Adrenal gland (tissue), 9 donors: ENCODE measurements at regions not wholly inside any gene's neighbourhood (a gene's known extent, or its start where the extent isn't known, plus 50 kb on each side); places are given as distances from the start of the nearest gene placed in this dataset.

ENCODE experiments used
- DNase-seq, 7 donors: peaks; one replicate each; pipeline ENCODE4 v3.0.0-alpha.2; 2019 to 2020
- H3K27ac ChIP-seq, 5 donors: fragments of 200-600 bp; sonication (generic) in 4 of 5; 1 replicate in 3 of 5; 2 replicates in 2 of 5; pipeline versions ENCODE4 v1.5.1 to v1.8.0; 2016 to 2020; ENCODE audit warnings: mild to moderate bottlenecking in 1 of 5
- H3K27me3 ChIP-seq: fragments of 200-600 bp; 2 replicates; pipeline ENCODE4 v1.8.0; 2021
- H3K36me3 ChIP-seq, 2 donors: fragments of 200-600 bp; replicated peaks in 1 of 2; 1 replicate in 1 of 2; 2 replicates in 1 of 2; pipeline versions ENCODE4 v1.5.1 to v1.8.0; 2018 to 2022
- H3K4me1 ChIP-seq, 2 donors: fragments of 200-600 bp; replicated peaks in 1 of 2; 1 replicate in 1 of 2; 2 replicates in 1 of 2; pipeline versions ENCODE4 v1.5.1 to v1.8.0; 2018 to 2021
- H3K4me3 ChIP-seq, 4 donors: fragments of 200-600 bp; sonication (generic) in 3 of 4; one replicate each; pipeline ENCODE4 v1.5.1; 2016 to 2018
- H3K9me3 ChIP-seq, 3 donors: fragments of 200-600 bp; sonication (generic) in 1 of 3; replicated peaks in 1 of 3; 1 replicate in 2 of 3; 2 replicates in 1 of 3; pipeline versions ENCODE4 v1.5.1 to v1.8.0; 2016 to 2021
- POLR2A ChIP-seq, 2 donors: fragments of 450-650 bp; IDR thresholded peaks; one replicate each; pipeline ENCODE4 v1.6.1; 2017; ENCODE audit warnings: antibody characterized with exemption in 2 of 2, mild to moderate bottlenecking in 2 of 2, moderate library complexity in 1 of 2
- WGBS, 4 donors: extraction: QIAGEN DNeasy Blood & Tissue Kit in 2 of 4; methylation state at CpG; one replicate each; pipeline versions ENCODE4 v1.1.5 to v1.1.7; 2013 to 2017; 5-methylcytosine and 5-hydroxymethylcytosine counted together
- intact Hi-C, 2 donors: fragments of 100-400 bp; cut with DNase I; formaldehyde crosslinking; loops; one replicate each; pipeline versions ENCODE4 v1.14.1 to v1.15.0; 2022 to 2023
- TF ChIP-seq, protein P1 (sequence below), 6 experiments: fragments of 450-650 bp in 4 of 6; fragments of 200-600 bp in 2 of 6; sonication (generic) in 1 of 6; IDR thresholded peaks; 1 replicate in 5 of 6; 2 replicates in 1 of 6; pipeline versions ENCODE4 v1.5.1 to v1.8.0; 2016 to 2021; ENCODE audit warnings: antibody characterized with exemption in 6 of 6, mild to moderate bottlenecking in 2 of 6, moderate library complexity in 1 of 6
- donor health status: healthy with polysubstance abuse.
- donor health status: Bipolar disorder and iron deficiency.
- donor health status: DM: yes; HTN: yes; CAD: no.
- donor health status: DM: no; HTN: no; CAD: no.
- donor health status: DM: no; HTN: no; CAD: no.

DNA sequence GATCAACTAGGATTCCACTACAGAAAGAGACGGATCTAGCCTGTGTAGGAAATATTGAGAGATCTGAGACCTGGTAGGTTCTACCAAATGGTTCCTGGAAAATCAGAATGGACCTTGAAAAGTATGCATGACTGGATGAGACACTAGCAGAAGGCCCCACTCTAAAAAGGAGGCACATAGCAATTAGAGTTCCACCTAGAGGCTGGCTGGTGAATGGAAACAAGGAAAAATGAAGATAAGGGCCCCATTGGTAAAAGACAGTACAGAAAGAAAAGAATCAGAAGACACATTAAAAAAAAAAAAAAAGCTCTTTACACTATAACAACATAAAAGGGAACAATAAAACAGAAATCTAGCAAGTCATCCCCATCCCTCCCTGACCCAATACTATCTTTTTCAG lies 518.5 kb downstream of the NR2F1-AS1 start:
- Histone ChIP-seq H3K9me3 (no peaks in the 10 kb centered on the region), H3K4me1 (no peaks in the 10 kb centered on the region), H3K36me3 (no peaks in the 10 kb centered on the region), H3K4me3 (no peak overlapping the region), H3K27ac (no peak overlapping the region), H3K27me3 (no peaks in the 10 kb centered on the region)
- intact Hi-C loops, result no loop called here
- TF ChIP-seq, protein P1, sequence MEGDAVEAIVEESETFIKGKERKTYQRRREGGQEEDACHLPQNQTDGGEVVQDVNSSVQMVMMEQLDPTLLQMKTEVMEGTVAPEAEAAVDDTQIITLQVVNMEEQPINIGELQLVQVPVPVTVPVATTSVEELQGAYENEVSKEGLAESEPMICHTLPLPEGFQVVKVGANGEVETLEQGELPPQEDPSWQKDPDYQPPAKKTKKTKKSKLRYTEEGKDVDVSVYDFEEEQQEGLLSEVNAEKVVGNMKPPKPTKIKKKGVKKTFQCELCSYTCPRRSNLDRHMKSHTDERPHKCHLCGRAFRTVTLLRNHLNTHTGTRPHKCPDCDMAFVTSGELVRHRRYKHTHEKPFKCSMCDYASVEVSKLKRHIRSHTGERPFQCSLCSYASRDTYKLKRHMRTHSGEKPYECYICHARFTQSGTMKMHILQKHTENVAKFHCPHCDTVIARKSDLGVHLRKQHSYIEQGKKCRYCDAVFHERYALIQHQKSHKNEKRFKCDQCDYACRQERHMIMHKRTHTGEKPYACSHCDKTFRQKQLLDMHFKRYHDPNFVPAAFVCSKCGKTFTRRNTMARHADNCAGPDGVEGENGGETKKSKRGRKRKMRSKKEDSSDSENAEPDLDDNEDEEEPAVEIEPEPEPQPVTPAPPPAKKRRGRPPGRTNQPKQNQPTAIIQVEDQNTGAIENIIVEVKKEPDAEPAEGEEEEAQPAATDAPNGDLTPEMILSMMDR (IDR thresholded peaks at IDR 0.05), result no peak
- TF ChIP-seq POLR2A (IDR thresholded peaks at IDR 0.05), result no peak
- no peak for DNase-seq
- 93 to 100% (median 95%) methylated on average over 1 of the region's 1 CpG for WGBS, 4 donors

- DNase-seq, result no peak
- H3K27me3 ChIP-seq, result no peaks in the 10 kb centered on the region
- H3K4me1 ChIP-seq, result no peaks in the 10 kb centered on the region
- no peak overlapping the region for H3K27ac ChIP-seq
- no peaks in the 10 kb centered on the region for H3K9me3 ChIP-seq
- H3K4me3 ChIP-seq, result no peak overlapping the region
- no peaks in the 10 kb centered on the region for H3K36me3 ChIP-seq
- TF ChIP-seq, protein P1 (IDR thresholded peaks at IDR 0.05), result no peak
- no peak for TF ChIP-seq POLR2A (IDR thresholded peaks at IDR 0.05)
- intact Hi-C loops, result no loop called here
Observed at GRCh38 chr5:93058309-93058708, 522.7 kb downstream of the NR2F1-AS1 start.

GRCh38 chr5:93057311-93057710 lies 523.7 kb downstream of the NR2F1-AS1 start:
- H3K4me1 ChIP-seq, result no peaks in the 10 kb centered on the region
- intact Hi-C loops, result no loop called here
- 43 to 67% (median 53%) methylated on average over 2 of the region's 2 CpGs for WGBS, 4 donors
- no peak overlapping the region for H3K4me3 ChIP-seq
- DNase-seq, result no peak
- no peaks in the 10 kb centered on the region for H3K27me3 ChIP-seq
- no peak overlapping the region for H3K27ac ChIP-seq
- H3K9me3 ChIP-seq, result no peaks in the 10 kb centered on the region
- TF ChIP-seq, protein P1 (IDR thresholded peaks at IDR 0.05), result no peak
- no peak for TF ChIP-seq POLR2A (IDR thresholded peaks at IDR 0.05)
- H3K36me3 ChIP-seq, result no peaks in the 10 kb centered on the region

- intact Hi-C loops, result no loop called here
- Histone ChIP-seq H3K36me3 (no peaks in the 10 kb centered on the region), H3K9me3 (no peaks in the 10 kb centered on the region), H3K27ac (no peak overlapping the region), H3K4me3 (no peak overlapping the region), H3K4me1 (no peaks in the 10 kb centered on the region), H3K27me3 (no peaks in the 10 kb centered on the region)
- whole genome bisulfite sequencing, 4 donors, result 88 to 92% (median 91%) methylated on average over 3 of the region's 3 CpGs
- DNase-seq, result no peak
- TF ChIP-seq POLR2A (IDR thresholded peaks at IDR 0.05), result no peak
- TF ChIP-seq, protein P1 (IDR thresholded peaks at IDR 0.05), result no peak
Observed at GRCh38 chr5:93055971-93056370, 525.0 kb downstream of the NR2F1-AS1 start.
